ENCODE measurements at regions not wholly inside any gene's neighbourhood (a gene's known extent, or its start where the extent isn't known, plus 50 kb on each side); places are given as distances from the start of the nearest gene placed in this dataset.

DNA sequence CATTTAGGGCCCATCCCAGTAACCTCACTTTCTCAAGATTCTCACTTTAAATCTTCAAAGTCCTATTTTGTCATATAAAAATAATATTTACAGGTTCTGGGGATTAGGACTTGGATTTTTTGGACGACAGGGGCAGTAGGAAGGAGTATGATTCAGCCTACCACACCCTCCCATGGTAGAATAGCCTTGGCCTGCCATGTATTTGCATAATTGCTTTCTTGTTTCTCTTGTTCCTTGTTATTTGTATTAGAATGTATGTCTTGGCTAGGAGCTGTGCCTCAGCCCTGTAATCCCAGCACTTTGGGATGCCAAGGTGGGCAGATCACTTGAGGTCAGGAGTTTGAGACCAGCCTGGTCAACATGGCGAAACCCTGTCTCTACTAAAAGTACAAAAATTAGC lies 92.5 kb downstream of the ELAPOR2 start:
- ATAC-seq, result no peak
- POLR2A ChIA-PET, result no interaction called here

DNA sequence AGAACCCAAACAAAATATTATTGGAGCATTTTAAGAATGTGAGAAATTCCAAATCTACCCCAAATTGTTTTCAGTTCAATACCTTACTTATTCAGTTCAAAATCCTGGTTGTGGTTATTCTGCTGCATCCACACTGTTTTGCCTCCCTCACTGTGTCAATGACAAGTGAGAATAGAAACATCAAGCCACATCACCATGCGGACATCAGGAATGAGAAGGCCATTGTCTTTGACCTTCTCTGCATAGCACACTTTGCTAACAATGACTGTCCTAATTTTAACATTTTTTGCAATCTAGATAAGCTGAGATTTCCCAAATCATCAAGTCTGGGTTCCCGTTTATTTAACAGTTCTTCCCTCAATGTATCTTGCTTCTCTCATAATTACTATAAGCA lies 93.7 kb downstream of the ELAPOR2 start:
- ChIA-PET POLR2A (no interaction called here), CTCF (no interaction called here)
- no TSS peak for BruUV-seq (replicated peaks)
- DNase-seq (ENCODE audit: low read depth, low spot score) (no peak), ATAC-seq (no peak)
- no peaks in the 10 kb centered on the region for H3K36me3 ChIP-seq (ENCODE audit: control insufficient read depth, insufficient read depth, low read length)
- H3K27me3 ChIP-seq (ENCODE audit: control insufficient read depth, insufficient read depth, low read length), result 0 out of 2 replicates have a peak, but pooled peaks cover 2% of the 10 kb centered on the region
- TF ChIP-seq POLR2AphosphoS5 (IDR thresholded peaks at IDR 0.05; ENCODE audit: low read depth, low read length), result no peak
- intact Hi-C loops (cut with micrococcal nuclease; ENCODE audit: unreplicated experiment) (no loop called here), in situ Hi-C loops (cut with HindIII; ENCODE audit: low pct_unique_long_range_greater_than_20kb, low sequenced_read_pairs) (no loop called here)
- no peak overlapping the region for H3K27ac ChIP-seq (ENCODE audit: low read length)
- H3K4me1 ChIP-seq (ENCODE audit: control insufficient read depth, insufficient read depth, low read length), result no peaks in the 10 kb centered on the region
- no peaks in the 10 kb centered on the region for H3K9me3 ChIP-seq (ENCODE audit: control insufficient read depth, insufficient read depth, low read depth, low read length)
- H3K4me3 ChIP-seq (ENCODE audit: low read depth in 2 of 2, low read length in 2 of 2), result no peak overlapping the region

More for the DNA sequence above, 92.5 kb downstream of the ELAPOR2 start:
- Histone ChIP-seq H3K36me3 (ENCODE audit: control insufficient read depth, insufficient read depth, low read length) (no peaks in the 10 kb centered on the region), H3K4me1 (ENCODE audit: control insufficient read depth, insufficient read depth, low read length) (no peaks in the 10 kb centered on the region), H3K27me3 (ENCODE audit: control insufficient read depth, insufficient read depth, low read length) (0 out of 2 replicates have a peak, but pooled peaks cover 2% of the 10 kb centered on the region), H3K27ac (ENCODE audit: low read length) (no peak overlapping the region), H3K9me3 (ENCODE audit: control insufficient read depth, insufficient read depth, low read depth, low read length) (no peaks in the 10 kb centered on the region), H3K4me3 (ENCODE audit: low read depth in 2 of 2, low read length in 2 of 2) (no peak overlapping the region)
- BruUV-seq (replicated peaks), result no TSS peak
- DNase-seq (ENCODE audit: low read depth, low spot score), result no peak
- CTCF ChIA-PET, result no interaction called here
- TF ChIP-seq TCF7L2 (IDR thresholded peaks at IDR 0.05; ENCODE audit: low read depth, low read length) (no peak), SIN3A (IDR thresholded peaks at IDR 0.05; ENCODE audit: borderline replicate concordance, insufficient read depth, low read depth, low read length) (no peak), POLR2AphosphoS5 (IDR thresholded peaks at IDR 0.05; ENCODE audit: low read depth, low read length) (no peak)
- TF ChIP-seq, protein P1, sequence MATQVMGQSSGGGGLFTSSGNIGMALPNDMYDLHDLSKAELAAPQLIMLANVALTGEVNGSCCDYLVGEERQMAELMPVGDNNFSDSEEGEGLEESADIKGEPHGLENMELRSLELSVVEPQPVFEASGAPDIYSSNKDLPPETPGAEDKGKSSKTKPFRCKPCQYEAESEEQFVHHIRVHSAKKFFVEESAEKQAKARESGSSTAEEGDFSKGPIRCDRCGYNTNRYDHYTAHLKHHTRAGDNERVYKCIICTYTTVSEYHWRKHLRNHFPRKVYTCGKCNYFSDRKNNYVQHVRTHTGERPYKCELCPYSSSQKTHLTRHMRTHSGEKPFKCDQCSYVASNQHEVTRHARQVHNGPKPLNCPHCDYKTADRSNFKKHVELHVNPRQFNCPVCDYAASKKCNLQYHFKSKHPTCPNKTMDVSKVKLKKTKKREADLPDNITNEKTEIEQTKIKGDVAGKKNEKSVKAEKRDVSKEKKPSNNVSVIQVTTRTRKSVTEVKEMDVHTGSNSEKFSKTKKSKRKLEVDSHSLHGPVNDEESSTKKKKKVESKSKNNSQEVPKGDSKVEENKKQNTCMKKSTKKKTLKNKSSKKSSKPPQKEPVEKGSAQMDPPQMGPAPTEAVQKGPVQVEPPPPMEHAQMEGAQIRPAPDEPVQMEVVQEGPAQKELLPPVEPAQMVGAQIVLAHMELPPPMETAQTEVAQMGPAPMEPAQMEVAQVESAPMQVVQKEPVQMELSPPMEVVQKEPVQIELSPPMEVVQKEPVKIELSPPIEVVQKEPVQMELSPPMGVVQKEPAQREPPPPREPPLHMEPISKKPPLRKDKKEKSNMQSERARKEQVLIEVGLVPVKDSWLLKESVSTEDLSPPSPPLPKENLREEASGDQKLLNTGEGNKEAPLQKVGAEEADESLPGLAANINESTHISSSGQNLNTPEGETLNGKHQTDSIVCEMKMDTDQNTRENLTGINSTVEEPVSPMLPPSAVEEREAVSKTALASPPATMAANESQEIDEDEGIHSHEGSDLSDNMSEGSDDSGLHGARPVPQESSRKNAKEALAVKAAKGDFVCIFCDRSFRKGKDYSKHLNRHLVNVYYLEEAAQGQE (IDR thresholded peaks at IDR 0.05; ENCODE audit: insufficient read depth in 1 of 2, low read depth in 2 of 2, low read length in 1 of 2), result no peak
- TF ChIP-seq, protein P2, sequence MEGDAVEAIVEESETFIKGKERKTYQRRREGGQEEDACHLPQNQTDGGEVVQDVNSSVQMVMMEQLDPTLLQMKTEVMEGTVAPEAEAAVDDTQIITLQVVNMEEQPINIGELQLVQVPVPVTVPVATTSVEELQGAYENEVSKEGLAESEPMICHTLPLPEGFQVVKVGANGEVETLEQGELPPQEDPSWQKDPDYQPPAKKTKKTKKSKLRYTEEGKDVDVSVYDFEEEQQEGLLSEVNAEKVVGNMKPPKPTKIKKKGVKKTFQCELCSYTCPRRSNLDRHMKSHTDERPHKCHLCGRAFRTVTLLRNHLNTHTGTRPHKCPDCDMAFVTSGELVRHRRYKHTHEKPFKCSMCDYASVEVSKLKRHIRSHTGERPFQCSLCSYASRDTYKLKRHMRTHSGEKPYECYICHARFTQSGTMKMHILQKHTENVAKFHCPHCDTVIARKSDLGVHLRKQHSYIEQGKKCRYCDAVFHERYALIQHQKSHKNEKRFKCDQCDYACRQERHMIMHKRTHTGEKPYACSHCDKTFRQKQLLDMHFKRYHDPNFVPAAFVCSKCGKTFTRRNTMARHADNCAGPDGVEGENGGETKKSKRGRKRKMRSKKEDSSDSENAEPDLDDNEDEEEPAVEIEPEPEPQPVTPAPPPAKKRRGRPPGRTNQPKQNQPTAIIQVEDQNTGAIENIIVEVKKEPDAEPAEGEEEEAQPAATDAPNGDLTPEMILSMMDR (IDR thresholded peaks at IDR 0.05), result no peak
- in situ Hi-C loops (cut with HindIII; ENCODE audit: low pct_unique_long_range_greater_than_20kb, low sequenced_read_pairs), result no loop called here
- intact Hi-C loops (cut with micrococcal nuclease; ENCODE audit: unreplicated experiment), result no loop called here

- ChIA-PET CTCF (no interaction called here), POLR2A (no interaction called here)
- ATAC-seq (no peak), DNase-seq (ENCODE audit: low read depth, low spot score) (no peak)
- Histone ChIP-seq H3K4me1 (ENCODE audit: control insufficient read depth, insufficient read depth, low read length) (no peaks in the 10 kb centered on the region), H3K4me3 (ENCODE audit: low read depth in 2 of 2, low read length in 2 of 2) (no peak overlapping the region), H3K27ac (ENCODE audit: low read length) (no peak overlapping the region), H3K9me3 (ENCODE audit: control insufficient read depth, insufficient read depth, low read depth, low read length) (no peaks in the 10 kb centered on the region), H3K36me3 (ENCODE audit: control insufficient read depth, insufficient read depth, low read length) (no peaks in the 10 kb centered on the region), H3K27me3 (ENCODE audit: control insufficient read depth, insufficient read depth, low read length) (0 out of 2 replicates have a peak, but pooled peaks cover 2% of the 10 kb centered on the region)
- in situ Hi-C loops (cut with HindIII; ENCODE audit: low pct_unique_long_range_greater_than_20kb, low sequenced_read_pairs) (no loop called here), intact Hi-C loops (cut with micrococcal nuclease; ENCODE audit: unreplicated experiment) (no loop called here)
- no TSS peak for BruUV-seq (replicated peaks)
- TF ChIP-seq SIN3A (IDR thresholded peaks at IDR 0.05; ENCODE audit: borderline replicate concordance, insufficient read depth, low read depth, low read length) (no peak), TCF7L2 (IDR thresholded peaks at IDR 0.05; ENCODE audit: low read depth, low read length) (no peak), POLR2AphosphoS5 (IDR thresholded peaks at IDR 0.05; ENCODE audit: low read depth, low read length) (no peak)
- TF ChIP-seq, protein P1 (IDR thresholded peaks at IDR 0.05; ENCODE audit: insufficient read depth in 1 of 2, low read depth in 2 of 2, low read length in 1 of 2), result no peak
- TF ChIP-seq, protein P2 (IDR thresholded peaks at IDR 0.05), result no peak
Measured at GRCh38 chr7:86964973-86965726, 94.3 kb downstream of the ELAPOR2 start.

Data from Panc1 (cell line).